Stimulated activated CD8-positive, alpha-beta memory T cell treated with anti-CD3 and anti-CD28 coated beads, Interleukin-7, amount 100 ng/mL, for 24 hours (primary cell): ENCODE measurements at regions not wholly inside any gene's neighbourhood (a gene's known extent, or its start where the extent isn't known, plus 50 kb on each side); places are given as distances from the start of the nearest gene placed in this dataset.

Experiments
- DNase-seq: peaks from one replicate; pipeline ENCODE4 v3.0.0-alpha.2; 2020; ENCODE audit warnings: low read depth

GRCh38 chr20:22652681-22653588 is 68.6 kb upstream of the FOXA2 start:
- no peak for DNase-seq

DNA sequence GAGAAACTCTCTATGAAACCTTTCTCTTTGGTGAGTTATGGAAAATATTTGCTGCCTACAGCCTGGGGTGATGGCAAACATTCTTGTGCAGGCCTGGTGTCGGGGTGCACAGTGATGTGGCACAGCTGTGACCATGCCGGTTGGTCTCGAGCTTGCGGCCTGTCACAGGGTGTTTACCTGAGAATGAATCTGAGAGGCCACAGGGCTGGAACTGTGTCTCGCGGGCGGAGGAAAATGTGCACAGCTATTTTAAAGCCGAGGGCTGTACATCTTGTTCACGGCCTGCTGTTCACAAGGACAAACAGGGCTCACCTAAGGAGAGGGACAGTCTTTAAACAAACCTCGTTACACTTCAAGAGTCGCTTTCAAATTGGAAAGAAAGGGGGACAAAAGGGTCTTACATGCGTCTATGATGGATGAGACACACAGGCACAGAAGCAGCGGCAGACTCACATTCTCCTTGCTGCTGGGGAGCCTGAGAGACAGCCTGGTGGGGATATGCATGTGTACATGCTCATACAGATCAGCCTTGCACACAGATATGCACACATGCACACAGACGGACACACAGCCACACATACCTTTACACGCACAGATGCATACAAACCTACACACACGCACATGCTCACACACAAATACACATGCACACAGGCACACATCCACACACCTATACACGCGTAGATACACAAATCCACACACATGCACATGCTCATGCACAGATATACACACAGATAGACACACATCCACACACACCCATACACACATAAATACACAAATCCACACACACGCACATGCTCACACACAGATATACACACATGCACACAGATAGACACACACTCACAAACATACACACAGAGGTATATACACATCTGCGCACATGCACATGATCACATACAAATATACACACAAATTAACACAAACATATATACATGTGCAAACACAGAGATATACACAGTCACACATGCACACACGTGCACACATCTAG is 69.6 kb upstream of the FOXA2 start:
- DNase-seq, result no peak

DNA sequence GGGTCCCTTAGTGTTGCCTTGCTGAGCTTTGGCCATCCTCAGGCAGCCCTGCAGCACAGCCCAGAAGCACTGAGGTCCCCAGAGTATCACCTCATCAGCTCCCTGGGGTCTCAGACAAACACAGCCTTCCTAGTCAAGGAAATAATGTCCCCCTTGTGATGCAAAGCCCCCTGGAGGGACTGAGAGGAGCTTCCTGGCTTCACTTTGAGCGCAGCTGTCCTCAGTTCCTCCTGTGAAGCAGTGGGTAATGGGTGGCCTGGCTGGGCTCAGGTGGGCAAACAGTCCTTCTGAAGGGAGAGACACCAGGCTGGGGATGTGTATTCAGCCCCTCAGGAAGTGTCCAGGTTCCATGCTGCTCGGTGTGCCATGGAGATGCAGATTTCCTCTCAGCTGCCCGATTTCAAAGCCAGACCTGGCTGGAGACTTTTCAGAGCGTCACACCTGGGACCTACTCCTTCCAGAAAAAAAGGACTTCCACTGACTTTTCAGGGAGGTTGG is 79.2 kb upstream of the FOXA2 start:
- no peak for DNase-seq

DNA sequence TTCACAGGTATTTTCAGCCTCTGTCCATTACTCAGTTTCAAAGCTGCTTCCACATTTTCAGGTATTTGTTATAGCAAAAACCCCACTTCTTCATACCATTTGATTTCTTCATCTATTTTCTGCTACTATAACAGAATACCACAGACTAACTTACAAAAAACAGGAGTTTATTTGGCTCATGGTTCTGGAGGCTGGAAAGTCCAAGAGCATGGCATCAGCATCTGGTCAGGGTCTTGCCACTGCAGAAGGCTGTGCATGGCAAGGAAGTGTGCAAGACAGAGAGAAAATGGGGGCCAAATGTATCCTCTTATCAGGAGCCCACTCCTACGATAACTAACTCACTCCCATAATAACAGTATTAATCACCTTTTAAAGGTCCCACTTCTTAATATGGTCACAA is 82.8 kb upstream of the FOXA2 start:
- no peak for DNase-seq

DNA sequence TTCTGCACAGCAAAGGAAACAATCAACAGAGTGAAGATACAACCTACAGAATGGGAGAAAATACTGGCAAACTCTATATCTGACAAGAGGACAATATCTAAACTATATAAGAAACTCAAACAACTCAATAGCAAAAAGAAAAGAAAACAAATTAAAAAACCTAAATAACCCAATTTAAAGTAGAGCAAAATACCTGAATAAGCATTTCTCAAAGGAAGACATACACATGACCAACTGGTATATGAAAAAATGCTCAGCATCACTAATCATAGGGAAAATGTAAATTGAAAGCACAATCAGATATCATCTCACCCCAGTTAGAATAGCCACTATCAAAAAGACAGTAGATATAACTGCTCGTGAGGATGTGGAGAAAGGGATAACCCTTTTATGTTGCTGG is 87.8 kb upstream of the FOXA2 start:
- no peak for DNase-seq

DNA sequence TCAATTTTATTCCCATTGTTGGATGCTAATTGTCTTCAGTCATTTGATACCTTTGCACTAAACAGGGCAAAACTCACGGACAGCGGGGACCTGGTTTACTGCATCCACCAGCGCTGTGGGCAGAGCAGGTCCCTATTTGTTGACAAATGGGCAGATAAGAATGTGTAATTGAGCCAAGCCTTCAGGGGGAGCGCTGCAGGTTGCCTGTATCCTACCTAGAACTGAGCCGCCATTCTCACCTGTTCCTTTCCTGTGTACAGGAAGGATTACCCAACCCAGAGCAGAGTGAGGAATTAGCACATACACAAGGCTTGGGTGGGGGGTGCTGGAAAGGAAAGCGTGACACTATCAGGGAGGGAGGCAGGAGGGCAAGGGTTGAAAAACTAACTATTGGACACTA is 89.1 kb upstream of the FOXA2 start:
- no peak for DNase-seq

DNA sequence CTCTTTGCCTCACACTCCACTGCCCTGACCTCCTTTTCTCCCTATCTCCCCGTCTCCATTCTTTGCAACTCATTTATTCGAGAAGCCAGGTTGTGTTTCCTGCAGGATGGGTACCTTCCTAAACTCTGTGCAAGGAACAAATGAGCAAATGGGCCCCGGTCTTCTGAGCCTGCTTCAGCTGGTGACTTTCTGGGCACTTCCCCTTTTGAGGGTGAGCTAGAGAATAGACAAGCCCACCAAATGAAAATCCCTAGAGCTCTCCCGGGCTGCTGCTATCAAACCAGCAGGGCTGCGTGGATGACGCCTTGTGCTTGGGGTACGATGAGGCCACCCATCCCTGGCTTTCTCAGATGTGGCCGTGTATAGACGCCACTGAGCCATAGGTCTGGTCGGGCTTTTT is 91.0 kb upstream of the FOXA2 start:
- DNase-seq, result no peak

DNA sequence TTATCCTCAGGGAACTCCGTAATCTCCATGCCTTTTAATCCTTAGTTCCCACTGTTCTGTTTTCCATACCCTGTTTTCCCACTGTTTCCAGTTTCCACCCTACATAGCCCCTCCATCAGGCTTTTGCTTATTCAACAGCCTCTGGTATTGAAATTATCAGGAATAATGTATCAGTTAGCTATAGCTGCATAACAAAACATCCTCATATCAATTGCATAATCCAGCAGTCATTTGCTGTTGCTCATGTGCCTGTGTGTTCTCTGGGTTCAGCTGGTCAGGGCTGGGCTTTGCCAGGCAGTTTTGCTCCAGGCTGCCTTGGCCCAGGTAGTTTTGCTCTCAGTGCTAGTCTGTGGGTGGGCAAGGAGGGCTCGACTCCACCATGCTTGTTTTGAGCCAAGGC is 94.3 kb upstream of the FOXA2 start:
- DNase-seq, result no peak

- no peak for DNase-seq
Measured at GRCh38 chr20:22679197-22679596, 94.8 kb upstream of the FOXA2 start.

- no peak for DNase-seq
Measured at GRCh38 chr20:22680031-22680740, 95.8 kb upstream of the FOXA2 start.

DNA sequence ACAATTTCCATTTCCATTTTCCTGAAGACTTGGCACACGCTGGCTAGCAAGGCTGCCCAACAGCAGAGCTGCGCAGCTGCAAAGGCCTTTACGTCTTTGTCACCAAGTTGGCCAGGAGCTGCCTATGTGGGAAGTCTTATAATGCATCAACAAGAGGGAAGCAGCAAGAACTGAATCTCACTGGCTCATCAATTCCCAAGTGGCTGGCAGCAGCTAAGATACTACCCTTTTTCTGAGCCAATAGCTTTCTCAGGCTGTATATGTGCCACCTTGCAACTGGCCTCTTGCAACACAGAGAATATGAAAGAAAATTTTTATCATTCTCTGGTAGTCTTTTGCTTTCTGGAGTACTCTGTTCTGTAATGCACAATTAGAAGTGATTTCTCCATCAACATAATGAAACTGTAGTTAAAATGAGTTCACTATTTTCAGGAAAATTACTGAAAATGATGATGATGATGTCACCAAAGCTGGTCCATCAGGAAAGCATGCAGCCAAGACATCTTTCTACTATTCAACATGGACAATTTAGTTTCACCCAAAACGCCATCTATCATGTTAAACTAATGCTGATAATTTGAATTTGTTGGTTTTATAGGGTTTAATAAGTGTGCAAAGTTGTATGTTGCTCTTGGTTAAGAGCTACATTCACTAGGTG is 97.3 kb upstream of the FOXA2 start:
- no peak for DNase-seq

DNA sequence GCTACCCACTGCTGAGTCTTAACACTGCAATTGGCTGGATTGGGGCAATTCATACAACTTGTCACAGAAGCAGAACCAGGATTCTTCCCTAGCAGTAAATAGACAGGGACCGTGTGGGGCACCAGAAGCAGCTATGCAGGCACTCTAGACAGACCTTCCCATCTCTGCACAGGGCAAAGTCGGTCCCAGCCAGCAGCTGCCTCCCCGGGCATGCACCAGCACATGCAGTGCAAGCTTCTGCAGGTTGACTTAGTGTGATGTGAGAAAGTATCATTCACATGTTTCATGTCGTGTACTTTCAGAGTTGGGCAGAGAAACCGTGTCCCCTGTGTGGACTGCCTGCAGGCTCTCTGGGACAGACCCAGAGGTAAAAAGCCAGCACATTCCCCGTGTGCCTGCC is 98.0 kb upstream of the FOXA2 start:
- no peak for DNase-seq

GRCh38 chr20:22684072-22684762 is 99.8 kb upstream of the FOXA2 start:
- DNase-seq, result no peak

- no peak for DNase-seq
Measured at GRCh38 chr20:22684763-22685443, 100.5 kb upstream of the FOXA2 start.

DNA sequence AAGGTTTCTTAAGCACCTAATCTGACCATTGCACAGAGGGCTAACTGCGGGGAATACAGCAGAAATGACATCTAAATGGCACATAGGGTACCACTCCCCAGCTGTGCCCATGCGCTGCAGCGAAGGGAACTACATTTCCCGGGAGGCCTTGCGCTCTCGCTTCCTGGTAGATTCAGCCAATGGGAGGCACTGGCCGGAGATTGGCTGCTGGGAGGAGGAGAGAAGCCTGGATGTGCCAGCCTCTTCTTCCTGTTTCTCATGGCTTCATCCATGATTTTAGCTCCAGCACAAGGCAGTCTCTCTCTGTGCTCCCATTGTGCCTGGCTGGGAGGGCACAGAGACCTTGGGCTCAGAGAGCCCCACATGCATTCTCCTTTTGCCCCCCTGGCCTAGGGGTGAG is 101.7 kb upstream of the FOXA2 start:
- DNase-seq, result no peak

GRCh38 chr20:22687676-22688349 is 103.4 kb upstream of the FOXA2 start:
- DNase-seq, result no peak

DNA sequence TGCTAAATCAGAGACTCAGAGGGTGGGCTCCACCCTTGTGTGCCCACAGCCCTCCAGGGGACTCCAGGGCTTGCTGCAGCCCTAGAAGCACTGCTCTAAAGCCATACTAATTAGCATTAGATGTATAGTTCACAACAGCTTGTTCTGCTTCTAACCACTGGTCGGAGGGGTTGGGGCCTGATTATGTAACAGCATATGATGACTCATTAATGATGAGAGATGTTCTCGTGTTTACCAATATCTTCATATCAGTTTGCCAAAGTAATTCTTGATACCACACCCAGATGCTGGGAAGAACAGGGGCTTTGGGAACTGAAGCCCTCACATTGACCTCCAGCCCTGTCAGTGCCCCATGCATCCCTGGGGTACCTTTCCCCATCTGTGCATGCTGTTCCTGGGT is 104.1 kb upstream of the FOXA2 start:
- no peak for DNase-seq

- no peak for DNase-seq
Measured at GRCh38 chr20:22689266-22689665, 104.9 kb upstream of the FOXA2 start.

GRCh38 chr20:22690000-22690399 is 105.6 kb upstream of the FOXA2 start:
- DNase-seq, result no peak
